Astrocyte of the cerebellum (primary cell): ENCODE measurements at regions not wholly inside any gene's neighbourhood (a gene's known extent, or its start where the extent isn't known, plus 50 kb on each side); places are given as distances from the start of the nearest gene placed in this dataset.

Source experiments
- DNase-seq: peaks from one replicate; pipeline ENCODE4 v3.0.0-alpha.2; 2011; ENCODE audit warnings: low read depth
- H3K4me3 ChIP-seq: 2 replicates; pipeline ENCODE4 v1.5.1; 2011; ENCODE audit warnings: mild to moderate bottlenecking, low read depth, low read length, moderate library complexity
- CTCF ChIP-seq: IDR thresholded peaks from 2 replicates; pipeline ENCODE4 v1.5.1; 2012; ENCODE audit warnings: low read length, low read depth, moderate library complexity, mild to moderate bottlenecking; ENCODE audit errors: missing control alignments
- in situ Hi-C: cut with HindIII; loops from 2 replicates; pipeline ENCODE4 v1.10.0; 2017; ENCODE audit warnings: low sequenced_read_pairs

GRCh38 chr10:61356354-61356753, 96.8 kb downstream of the TMEM26 start:
- DNase-seq = no peak
- H3K4me3 ChIP-seq = no peak overlapping the region
- TF ChIP-seq CTCF = no peak
- in situ Hi-C loops = no loop called here

GRCh38 chr10:61355211-61355610, 98.0 kb downstream of the TMEM26 start:
- TF ChIP-seq CTCF = no peak
- in situ Hi-C loops = no loop called here
- H3K4me3 ChIP-seq = no peak overlapping the region
- no peak for DNase-seq

GRCh38 chr10:61354401-61354975, 98.7 kb downstream of the TMEM26 start:
- TF ChIP-seq CTCF = no peak

GRCh38 chr10:61350794-61351193, 102.4 kb downstream of the TMEM26 start:
- in situ Hi-C loops = no loop called here
- DNase-seq = no peak
- no peak overlapping the region for H3K4me3 ChIP-seq
- no peak for TF ChIP-seq CTCF

More at GRCh38 chr10:61354401-61354975, 98.7 kb downstream of the TMEM26 start:
- no peak for DNase-seq
- in situ Hi-C loops = no loop called here
- H3K4me3 ChIP-seq = no peak overlapping the region

- no peak for TF ChIP-seq CTCF
- in situ Hi-C loops = no loop called here
- no peak for DNase-seq
- no peak overlapping the region for H3K4me3 ChIP-seq
Measured at GRCh38 chr10:61350068-61350467, 103.1 kb downstream of the TMEM26 start.

GRCh38 chr10:61346796-61347413, 106.3 kb downstream of the TMEM26 start:
- in situ Hi-C loops = no loop called here
- no peak for DNase-seq
- H3K4me3 ChIP-seq = no peak overlapping the region
- TF ChIP-seq CTCF = no peak
